ENCODE measurements at regions not wholly inside any gene's neighbourhood (a gene's known extent, or its start where the extent isn't known, plus 50 kb on each side); places are given as distances from the start of the nearest gene placed in this dataset.
"Not testable (repeated sequence)": the region's sequence is repeated elsewhere in the genome, so short reads cannot be mapped to it uniquely, and the experiment has no call there.

DNA sequence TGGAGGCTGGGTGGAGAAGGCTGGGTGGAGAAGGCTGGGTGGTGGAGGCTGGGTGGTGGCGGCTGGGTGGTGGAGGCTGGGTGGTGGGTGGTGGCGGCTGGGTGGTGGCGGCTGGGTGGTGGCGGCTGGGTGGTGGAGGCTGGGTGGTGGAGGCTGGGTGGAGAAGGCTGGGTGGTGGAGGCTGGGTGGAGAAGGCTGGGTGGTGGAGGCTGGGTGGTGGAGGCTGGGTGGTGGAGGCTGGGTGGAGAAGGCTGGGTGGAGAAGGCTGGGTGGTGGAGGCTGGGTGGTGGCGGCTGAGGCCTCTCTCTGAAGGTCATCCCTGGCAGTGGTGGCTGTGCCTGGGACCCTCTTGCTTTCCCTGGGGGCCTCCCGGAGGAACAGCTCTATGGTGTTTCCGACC is 91.5 kb upstream of the COL5A1 start:
- not testable (repeated sequence) for H3K4me3 ChIP-seq (ENCODE audit: low read depth in 1 of 2, low read length in 2 of 2); H3K27me3 ChIP-seq (ENCODE audit: low read depth, low read length); H3K9me3 ChIP-seq (ENCODE audit: control insufficient read depth in 1 of 2, low read length in 2 of 2); H3K27ac ChIP-seq (ENCODE audit: low read length); H3K36me3 ChIP-seq (ENCODE audit: control insufficient read depth in 1 of 2, insufficient read depth in 2 of 2, low read length in 2 of 2)
- H3K4me1 ChIP-seq (ENCODE audit: control insufficient read depth in 1 of 2, insufficient read depth in 2 of 2, low read length in 2 of 2): peaks cover 0 to 15% of the 10 kb centered on the region in 2 donors

DNA sequence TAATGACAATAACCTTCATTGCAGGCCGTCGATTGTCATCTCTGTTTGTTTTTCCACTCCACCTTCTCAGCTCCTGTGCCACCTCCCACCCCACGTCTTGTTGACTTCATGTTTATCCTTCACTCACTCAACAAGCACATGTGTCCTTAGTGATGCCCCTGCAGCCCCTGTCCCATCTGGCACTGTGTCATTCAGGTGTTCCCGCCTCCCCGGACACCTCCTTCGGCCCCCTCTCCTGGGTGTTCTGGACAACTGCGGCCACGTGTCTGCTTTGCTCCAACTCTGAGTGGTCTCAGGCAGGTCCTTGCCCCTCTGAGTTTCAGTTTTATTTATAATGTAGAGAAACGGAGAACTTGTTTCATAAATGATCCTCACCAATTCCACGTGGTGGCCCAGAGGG is 91.0 kb upstream of the COL5A1 start:
- no peak overlapping the region for H3K27ac ChIP-seq (ENCODE audit: low read length)
- no peaks in the 10 kb centered on the region for H3K36me3 ChIP-seq (ENCODE audit: control insufficient read depth in 1 of 2, insufficient read depth in 2 of 2, low read length in 2 of 2)
- H3K9me3 ChIP-seq (ENCODE audit: control insufficient read depth in 1 of 2, low read length in 2 of 2): no peaks in the 10 kb centered on the region
- peaks cover 0 to 12% of the 10 kb centered on the region in 2 donors for H3K4me1 ChIP-seq (ENCODE audit: control insufficient read depth in 1 of 2, insufficient read depth in 2 of 2, low read length in 2 of 2)
- no peak overlapping the region for H3K4me3 ChIP-seq (ENCODE audit: low read depth in 1 of 2, low read length in 2 of 2)
- no peaks in the 10 kb centered on the region for H3K27me3 ChIP-seq (ENCODE audit: low read depth, low read length)

DNA sequence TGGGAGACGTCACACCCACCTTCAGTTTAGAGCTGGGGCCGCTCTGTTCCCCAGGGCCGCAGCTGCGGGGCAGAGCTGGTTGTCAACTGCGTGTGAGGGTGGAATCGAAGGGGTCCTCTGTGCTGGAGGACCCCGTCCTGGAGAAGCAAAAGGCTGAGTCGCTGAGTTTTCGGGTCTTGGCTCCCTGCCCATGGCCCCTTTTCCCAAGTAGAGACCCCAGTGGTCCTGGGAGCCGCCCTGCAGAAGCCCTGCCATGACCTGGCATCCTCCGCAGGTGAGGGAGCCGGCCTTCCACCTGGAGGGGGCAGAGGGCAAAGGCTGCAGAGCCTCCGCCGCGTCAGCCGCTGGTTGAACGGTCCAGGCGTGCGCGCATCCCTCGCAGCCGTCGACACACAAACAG is 90.4 kb upstream of the COL5A1 start:
- no peaks in the 10 kb centered on the region for H3K36me3 ChIP-seq (ENCODE audit: control insufficient read depth in 1 of 2, insufficient read depth in 2 of 2, low read length in 2 of 2)
- H3K27me3 ChIP-seq (ENCODE audit: low read depth, low read length): no peaks in the 10 kb centered on the region
- H3K4me3 ChIP-seq (ENCODE audit: low read depth in 1 of 2, low read length in 2 of 2): no peak overlapping the region
- H3K9me3 ChIP-seq (ENCODE audit: control insufficient read depth in 1 of 2, low read length in 2 of 2): no peaks in the 10 kb centered on the region
- no peak overlapping the region for H3K27ac ChIP-seq (ENCODE audit: low read length)
- peaks cover 0 to 7% of the 10 kb centered on the region in 2 donors for H3K4me1 ChIP-seq (ENCODE audit: control insufficient read depth in 1 of 2, insufficient read depth in 2 of 2, low read length in 2 of 2)

DNA sequence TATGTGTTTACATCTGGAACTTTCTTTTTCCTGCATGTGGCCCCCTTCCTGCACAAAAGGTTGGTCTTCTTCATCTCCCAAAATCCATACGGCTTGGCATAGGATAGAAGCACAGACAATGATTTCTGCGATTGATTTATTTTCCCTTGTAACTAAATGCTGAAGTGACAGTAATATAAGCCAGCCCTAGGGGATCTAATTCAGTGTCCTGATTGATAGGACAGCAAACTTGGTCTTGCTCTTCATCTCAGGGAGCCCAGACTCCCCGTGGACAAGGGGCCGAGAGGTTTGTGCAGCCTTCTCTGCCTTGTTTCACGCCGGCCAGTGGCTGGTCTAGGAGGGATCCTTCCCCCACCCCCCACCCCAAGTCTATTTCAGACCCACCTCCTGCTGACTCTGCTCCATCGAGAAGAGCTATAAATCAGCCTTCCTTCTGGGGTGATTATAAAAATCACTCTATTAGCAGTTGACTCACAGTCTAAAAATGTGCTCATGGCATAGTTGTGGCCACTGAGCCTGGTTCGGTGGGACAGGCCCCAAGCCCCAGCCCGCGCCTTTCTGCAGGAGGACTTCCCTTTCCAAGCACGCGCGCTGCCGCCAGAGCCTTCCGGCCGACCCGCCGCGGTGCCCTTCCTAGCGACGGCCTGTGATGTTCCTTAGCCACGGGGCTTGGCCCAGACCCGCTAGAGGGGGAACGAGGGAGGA is 89.8 kb upstream of the COL5A1 start:
- Histone ChIP-seq H3K36me3 (ENCODE audit: control insufficient read depth in 1 of 2, insufficient read depth in 2 of 2, low read length in 2 of 2) (no peaks in the 10 kb centered on the region), H3K27ac (ENCODE audit: low read length) (no peak overlapping the region), H3K9me3 (ENCODE audit: control insufficient read depth in 1 of 2, low read length in 2 of 2) (no peaks in the 10 kb centered on the region), H3K4me3 (ENCODE audit: low read depth in 1 of 2, low read length in 2 of 2) (no peak overlapping the region), H3K4me1 (ENCODE audit: control insufficient read depth in 1 of 2, insufficient read depth in 2 of 2, low read length in 2 of 2) (peaks cover 0 to 7% of the 10 kb centered on the region in 2 donors), H3K27me3 (ENCODE audit: low read depth, low read length) (no peaks in the 10 kb centered on the region)

DNA sequence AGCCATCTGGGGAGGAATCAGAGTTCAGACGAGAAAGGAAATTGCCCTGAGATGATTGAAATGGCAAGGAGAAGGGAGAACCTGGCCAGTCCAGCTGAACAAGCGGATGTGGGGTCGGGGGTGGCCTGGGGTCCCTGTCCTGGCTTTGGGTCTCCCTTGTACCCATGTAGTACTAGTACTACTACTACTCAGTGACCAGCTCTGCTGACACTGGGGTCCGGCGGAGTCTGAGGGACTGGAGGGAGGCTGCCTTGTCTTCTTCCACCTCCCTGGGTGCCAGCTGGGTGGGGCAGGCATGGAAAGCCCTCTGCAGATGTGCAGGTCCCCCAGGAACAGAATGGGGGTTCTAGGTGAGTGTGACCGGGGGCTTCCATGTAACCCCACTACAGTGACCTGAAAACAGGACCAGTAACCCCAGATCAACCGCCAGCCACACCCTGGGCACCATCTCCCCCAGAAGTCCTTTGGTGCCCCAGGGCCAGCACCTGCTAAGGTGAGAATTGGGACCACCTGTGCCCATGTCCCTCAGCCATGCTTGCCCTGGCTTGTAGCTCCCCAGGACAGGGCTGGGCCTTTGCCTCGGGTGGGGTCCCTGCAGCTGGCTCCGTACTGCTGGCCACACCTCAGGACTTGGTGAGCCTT is 89.1 kb upstream of the COL5A1 start:
- H3K4me3 ChIP-seq (ENCODE audit: low read depth in 1 of 2, low read length in 2 of 2): no peak overlapping the region
- no peaks in the 10 kb centered on the region for H3K9me3 ChIP-seq (ENCODE audit: control insufficient read depth in 1 of 2, low read length in 2 of 2)
- H3K27me3 ChIP-seq (ENCODE audit: low read depth, low read length): no peaks in the 10 kb centered on the region
- H3K27ac ChIP-seq (ENCODE audit: low read length): no peak overlapping the region
- H3K4me1 ChIP-seq (ENCODE audit: control insufficient read depth in 1 of 2, insufficient read depth in 2 of 2, low read length in 2 of 2): peaks cover 0 to 5% of the 10 kb centered on the region in 2 donors
- H3K36me3 ChIP-seq (ENCODE audit: control insufficient read depth in 1 of 2, insufficient read depth in 2 of 2, low read length in 2 of 2): no peaks in the 10 kb centered on the region

DNA sequence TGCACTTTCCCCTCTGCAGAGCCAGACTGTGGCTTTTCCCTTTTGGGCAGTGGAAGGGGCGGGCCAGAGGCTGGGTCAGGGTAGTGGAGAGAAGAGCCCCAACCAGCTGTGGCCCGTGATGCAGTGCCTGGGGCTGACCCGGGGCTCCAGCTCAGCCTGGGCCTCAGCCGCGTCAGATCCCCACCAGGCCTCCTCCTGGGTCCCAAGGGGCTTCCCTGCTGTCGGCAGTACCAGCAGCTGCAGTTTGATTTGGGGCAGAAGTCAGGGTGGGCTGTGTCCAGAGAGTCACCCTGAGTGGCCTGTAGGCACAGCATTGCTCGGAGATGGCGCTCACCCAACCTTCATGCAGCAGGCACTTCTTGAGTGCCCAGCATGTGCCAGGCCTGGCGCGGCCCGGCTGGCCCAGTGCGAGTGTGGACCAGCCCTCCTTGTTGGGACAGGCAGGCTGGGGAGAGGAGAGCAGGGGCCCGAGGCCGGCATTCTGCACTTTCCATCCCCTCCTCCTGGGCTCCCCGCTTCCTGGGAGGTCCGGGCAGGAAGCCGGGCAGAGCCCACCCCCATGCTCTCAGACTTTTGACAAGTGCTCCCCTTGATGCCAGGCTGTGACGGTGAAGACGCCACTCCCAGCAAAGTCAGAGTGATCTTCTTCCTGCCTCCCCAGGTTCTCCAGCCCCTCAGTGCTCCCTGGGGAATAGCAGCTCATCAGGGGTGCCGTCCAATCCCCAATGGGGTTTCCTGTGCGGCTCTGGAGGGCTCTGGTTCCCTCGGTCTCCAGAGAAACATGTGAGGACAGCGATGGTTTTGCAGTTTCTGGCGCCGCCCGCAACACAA is 88.3 kb upstream of the COL5A1 start:
- Histone ChIP-seq H3K27me3 (ENCODE audit: low read depth, low read length) (no peaks in the 10 kb centered on the region), H3K4me1 (ENCODE audit: control insufficient read depth in 1 of 2, insufficient read depth in 2 of 2, low read length in 2 of 2) (peaks cover 0 to 3% of the 10 kb centered on the region in 2 donors)

DNA sequence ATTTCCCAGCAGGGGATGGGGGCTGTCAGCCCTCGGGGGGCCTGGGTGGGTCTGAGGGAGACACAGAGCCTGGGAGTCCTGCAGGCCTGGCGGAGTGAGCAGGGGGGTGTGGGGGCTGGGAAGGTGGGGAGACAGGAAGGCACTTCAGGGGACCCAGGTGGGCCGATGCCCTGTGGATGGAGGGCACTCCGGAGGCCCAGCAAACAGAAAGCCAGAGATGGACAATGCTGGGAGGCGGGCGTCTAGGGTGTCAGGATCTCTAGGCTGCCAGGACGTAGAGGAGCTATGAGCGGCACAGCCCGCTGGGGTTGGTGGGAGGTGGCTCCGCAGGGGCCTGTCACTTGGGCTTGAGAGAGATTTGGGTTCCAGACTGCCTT is 87.6 kb upstream of the COL5A1 start:
- no peak overlapping the region for H3K4me3 ChIP-seq (ENCODE audit: low read depth in 1 of 2, low read length in 2 of 2)
- no peaks in the 10 kb centered on the region for H3K27me3 ChIP-seq (ENCODE audit: low read depth, low read length)
- no peaks in the 10 kb centered on the region for H3K36me3 ChIP-seq (ENCODE audit: control insufficient read depth in 1 of 2, insufficient read depth in 2 of 2, low read length in 2 of 2)
- H3K4me1 ChIP-seq (ENCODE audit: control insufficient read depth in 1 of 2, insufficient read depth in 2 of 2, low read length in 2 of 2): peaks cover 0 to 3% of the 10 kb centered on the region in 2 donors
- no peak overlapping the region for H3K27ac ChIP-seq (ENCODE audit: low read length)
- H3K9me3 ChIP-seq (ENCODE audit: control insufficient read depth in 1 of 2, low read length in 2 of 2): no peaks in the 10 kb centered on the region

More for the DNA sequence above, 88.3 kb upstream of the COL5A1 start:
- Histone ChIP-seq H3K9me3 (ENCODE audit: control insufficient read depth in 1 of 2, low read length in 2 of 2) (no peaks in the 10 kb centered on the region), H3K4me3 (ENCODE audit: low read depth in 1 of 2, low read length in 2 of 2) (no peak overlapping the region), H3K27ac (ENCODE audit: low read length) (no peak overlapping the region), H3K36me3 (ENCODE audit: control insufficient read depth in 1 of 2, insufficient read depth in 2 of 2, low read length in 2 of 2) (no peaks in the 10 kb centered on the region)

DNA sequence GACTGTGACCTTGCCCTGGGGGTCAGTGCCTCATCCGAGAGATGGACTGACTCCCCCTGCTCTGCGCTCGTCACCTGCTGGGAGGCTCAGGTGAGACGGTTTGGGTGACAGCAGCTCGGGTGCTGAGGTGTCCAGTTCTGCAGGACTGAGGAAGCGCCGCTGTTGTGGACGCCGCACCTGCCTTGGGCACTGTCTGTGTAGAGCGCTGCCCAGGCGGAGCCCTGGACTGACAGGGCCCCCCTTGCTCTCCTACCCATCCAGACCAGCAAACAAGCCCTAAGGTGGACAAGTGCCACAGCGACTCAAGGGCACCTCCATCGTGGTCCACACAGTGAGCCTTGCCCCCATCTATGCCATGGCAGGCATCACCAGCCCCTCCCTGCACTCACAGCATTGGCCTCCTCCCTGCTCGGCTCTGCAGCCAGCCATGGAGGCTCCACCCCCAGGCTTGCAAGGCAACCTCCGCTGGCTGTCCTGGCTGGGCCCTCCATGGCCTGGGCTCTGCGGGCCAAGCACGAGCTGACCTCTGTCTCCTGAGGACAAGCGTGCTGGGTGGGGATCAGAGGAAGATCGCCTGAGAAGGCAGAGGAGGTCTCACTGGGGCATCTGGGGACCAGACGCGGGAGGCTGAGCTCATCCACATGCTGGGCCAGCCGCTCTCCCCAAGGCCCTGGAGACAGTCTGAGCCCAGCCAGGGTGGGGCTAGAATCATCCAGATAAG is 87.1 kb upstream of the COL5A1 start:
- Histone ChIP-seq H3K4me1 (ENCODE audit: control insufficient read depth in 1 of 2, insufficient read depth in 2 of 2, low read length in 2 of 2) (peaks cover 0 to 3% of the 10 kb centered on the region in 2 donors), H3K36me3 (ENCODE audit: control insufficient read depth in 1 of 2, insufficient read depth in 2 of 2, low read length in 2 of 2) (no peaks in the 10 kb centered on the region), H3K27ac (ENCODE audit: low read length) (no peak overlapping the region), H3K4me3 (ENCODE audit: low read depth in 1 of 2, low read length in 2 of 2) (no peak overlapping the region), H3K9me3 (ENCODE audit: control insufficient read depth in 1 of 2, low read length in 2 of 2) (no peaks in the 10 kb centered on the region), H3K27me3 (ENCODE audit: low read depth, low read length) (no peaks in the 10 kb centered on the region)

DNA sequence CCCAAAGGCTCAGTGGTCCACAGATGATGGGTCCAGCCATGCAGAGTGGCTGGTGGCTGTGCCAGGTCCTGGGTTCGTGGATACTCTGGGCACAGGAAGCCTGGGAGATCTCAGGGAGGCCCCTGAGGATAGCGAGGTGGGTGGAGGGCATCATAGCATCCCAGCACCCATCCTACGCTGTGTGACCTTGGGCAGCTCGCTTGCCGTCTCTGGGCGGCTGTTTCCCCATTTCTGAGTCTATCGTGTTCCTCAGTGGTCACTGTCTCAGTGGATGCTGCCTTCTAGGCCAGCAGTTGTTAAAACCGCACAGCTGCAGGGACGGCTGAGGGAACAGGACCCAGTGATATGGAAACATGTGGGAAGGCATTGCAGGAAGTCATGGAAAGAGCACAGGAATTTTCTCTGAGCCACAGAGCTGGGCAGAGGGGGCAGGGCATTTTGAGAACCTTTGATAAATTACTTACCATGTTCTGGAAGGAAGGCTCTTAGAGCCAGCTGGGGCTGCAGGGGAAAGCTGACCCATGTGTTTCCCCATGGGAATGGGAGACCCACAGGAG is 86.4 kb upstream of the COL5A1 start:
- Histone ChIP-seq H3K4me3 (ENCODE audit: low read depth in 1 of 2, low read length in 2 of 2) (no peak overlapping the region), H3K36me3 (ENCODE audit: control insufficient read depth in 1 of 2, insufficient read depth in 2 of 2, low read length in 2 of 2) (no peaks in the 10 kb centered on the region), H3K27ac (ENCODE audit: low read length) (no peak overlapping the region), H3K27me3 (ENCODE audit: low read depth, low read length) (no peaks in the 10 kb centered on the region), H3K4me1 (ENCODE audit: control insufficient read depth in 1 of 2, insufficient read depth in 2 of 2, low read length in 2 of 2) (peaks cover 0 to 3% of the 10 kb centered on the region in 2 donors), H3K9me3 (ENCODE audit: control insufficient read depth in 1 of 2, low read length in 2 of 2) (no peaks in the 10 kb centered on the region)

DNA sequence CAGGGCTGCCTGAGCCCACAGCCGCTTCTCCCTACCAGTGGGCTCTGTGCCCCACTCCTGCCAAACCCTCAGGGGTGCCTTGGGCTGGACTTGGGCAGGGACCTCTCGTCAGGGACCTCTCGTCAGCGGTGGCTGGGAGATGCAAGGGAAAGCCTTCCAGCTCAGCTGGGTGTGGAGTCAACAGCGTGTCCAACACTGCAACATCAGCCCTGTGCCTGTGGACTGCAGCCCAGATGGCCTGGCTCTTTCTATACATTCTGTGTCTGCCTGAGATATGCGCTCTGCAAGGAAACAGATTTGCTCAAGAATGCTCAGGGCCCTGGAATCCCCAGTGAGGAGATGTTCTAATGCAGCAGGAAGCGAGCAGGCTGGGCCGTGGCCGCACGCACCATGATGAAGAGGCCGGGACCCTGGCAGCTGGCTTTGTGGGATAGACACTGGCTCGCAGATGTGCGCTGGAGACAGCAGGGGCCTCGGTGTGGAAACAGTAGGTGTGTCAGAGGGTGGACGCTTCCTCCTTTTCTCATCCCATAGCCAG is 85.0 kb upstream of the COL5A1 start:
- peaks cover 0 to 2% of the 10 kb centered on the region in 2 donors for H3K4me1 ChIP-seq (ENCODE audit: control insufficient read depth in 1 of 2, insufficient read depth in 2 of 2, low read length in 2 of 2)
- H3K27me3 ChIP-seq (ENCODE audit: low read depth, low read length): no peaks in the 10 kb centered on the region
- H3K4me3 ChIP-seq (ENCODE audit: low read depth in 1 of 2, low read length in 2 of 2): no peak overlapping the region
- H3K36me3 ChIP-seq (ENCODE audit: control insufficient read depth in 1 of 2, insufficient read depth in 2 of 2, low read length in 2 of 2): no peaks in the 10 kb centered on the region
- no peaks in the 10 kb centered on the region for H3K9me3 ChIP-seq (ENCODE audit: control insufficient read depth in 1 of 2, low read length in 2 of 2)
- H3K27ac ChIP-seq (ENCODE audit: low read length): no peak overlapping the region
